NCI-H345 (cell line): ENCODE measurements at regions not wholly inside any gene's neighbourhood (a gene's known extent, or its start where the extent isn't known, plus 50 kb on each side); places are given as distances from the start of the nearest gene placed in this dataset.
"Not testable (repeated sequence)": the region's sequence is repeated elsewhere in the genome, so short reads cannot be mapped to it uniquely, and the experiment has no call there.

Source experiments
- DNase-seq: peaks from one replicate; lab custom pipeline; 2025; lab: John Stamatoyannopoulos, UW

GRCh38 chr4:45215976-45216542 lies 489.7 kb upstream of the GNPDA2 start:
- DNase-seq = no peak

- not testable (repeated sequence) for DNase-seq
Observed at GRCh38 chr4:45208476-45208875, 482.1 kb upstream of the GNPDA2 start.

- not testable (repeated sequence) for DNase-seq
Observed at GRCh38 chr4:45207864-45208331, 481.5 kb upstream of the GNPDA2 start.

- DNase-seq = not testable (repeated sequence)
Observed at GRCh38 chr4:45207241-45207863, 481.0 kb upstream of the GNPDA2 start.

GRCh38 chr4:45199736-45200135 lies 473.4 kb upstream of the GNPDA2 start:
- DNase-seq = no peak

- no peak for DNase-seq
Observed at GRCh38 chr4:45188501-45188900, 462.1 kb upstream of the GNPDA2 start.

- DNase-seq = no peak
Observed at GRCh38 chr4:45186249-45186648, 459.9 kb upstream of the GNPDA2 start.

GRCh38 chr4:45183905-45184304 lies 457.5 kb upstream of the GNPDA2 start:
- DNase-seq = no peak

- no peak for DNase-seq
Observed at GRCh38 chr4:45172636-45173035, 446.3 kb upstream of the GNPDA2 start.

GRCh38 chr4:45160951-45161350 lies 434.6 kb upstream of the GNPDA2 start:
- DNase-seq = no peak

GRCh38 chr4:45155081-45155777 lies 428.9 kb upstream of the GNPDA2 start:
- DNase-seq = no peak

- DNase-seq = no peak
Observed at GRCh38 chr4:45147866-45148265, 421.5 kb upstream of the GNPDA2 start.

GRCh38 chr4:45131020-45131419 lies 404.7 kb upstream of the GNPDA2 start:
- no peak for DNase-seq

- no peak for DNase-seq
Observed at GRCh38 chr4:45122406-45122805, 396.1 kb upstream of the GNPDA2 start.

GRCh38 chr4:45121426-45121975 lies 395.1 kb upstream of the GNPDA2 start:
- no peak for DNase-seq

- DNase-seq = peak; percentile 2
Observed at GRCh38 chr4:45120163-45120562, 393.8 kb upstream of the GNPDA2 start.

- DNase-seq = no peak
Observed at GRCh38 chr4:45119376-45119775, 393.0 kb upstream of the GNPDA2 start.

GRCh38 chr4:45102716-45103115 lies 376.4 kb upstream of the GNPDA2 start:
- DNase-seq = no peak

GRCh38 chr4:45100956-45101818 lies 374.8 kb upstream of the GNPDA2 start:
- no peak for DNase-seq

GRCh38 chr4:45099471-45099870 lies 373.1 kb upstream of the GNPDA2 start:
- DNase-seq = no peak

- no peak for DNase-seq
Observed at GRCh38 chr4:45094684-45095083, 368.3 kb upstream of the GNPDA2 start.

GRCh38 chr4:45082101-45082500 lies 355.7 kb upstream of the GNPDA2 start:
- DNase-seq = no peak
